OCI-M1 (cell line): ENCODE measurements at regions not wholly inside any gene's neighbourhood (a gene's known extent, or its start where the extent isn't known, plus 50 kb on each side); places are given as distances from the start of the nearest gene placed in this dataset.

Experiments
- DNase-seq: peaks from one replicate; lab custom pipeline; 2025; lab: John Stamatoyannopoulos, UW

GRCh38 chr5:2441495-2442180 lies 309.8 kb downstream of the IRX2 start:
- no peak for DNase-seq

GRCh38 chr5:2439608-2440007 lies 311.9 kb downstream of the IRX2 start:
- DNase-seq, result no peak

- DNase-seq, result no peak
Measured at GRCh38 chr5:2433086-2433485, 318.4 kb downstream of the IRX2 start.

GRCh38 chr5:2432076-2432920 lies 319.2 kb downstream of the IRX2 start:
- no peak for DNase-seq

GRCh38 chr5:2430606-2431005 lies 320.9 kb downstream of the IRX2 start:
- no peak for DNase-seq

- no peak for DNase-seq
Measured at GRCh38 chr5:2427983-2428382, 323.5 kb downstream of the IRX2 start.

GRCh38 chr5:2423634-2424033 lies 327.8 kb downstream of the IRX2 start:
- no peak for DNase-seq

GRCh38 chr5:2417301-2417700 lies 334.2 kb downstream of the IRX2 start:
- DNase-seq, result no peak

GRCh38 chr5:2415678-2416077 lies 335.8 kb downstream of the IRX2 start:
- DNase-seq, result no peak

- no peak for DNase-seq
Measured at GRCh38 chr5:2410451-2410850, 341.0 kb downstream of the IRX2 start.

- no peak for DNase-seq
Measured at GRCh38 chr5:2403296-2403695, 348.2 kb downstream of the IRX2 start.

GRCh38 chr5:2399804-2400203 lies 351.7 kb downstream of the IRX2 start:
- no peak for DNase-seq

GRCh38 chr5:2399096-2399495 lies 352.4 kb downstream of the IRX2 start:
- DNase-seq, result no peak

- DNase-seq, result no peak
Measured at GRCh38 chr5:2393556-2393955, 357.9 kb downstream of the IRX2 start.

GRCh38 chr5:2391566-2391965 lies 359.9 kb downstream of the IRX2 start:
- DNase-seq, result no peak

GRCh38 chr5:2391021-2391420 lies 360.5 kb downstream of the IRX2 start:
- no peak for DNase-seq

- DNase-seq, result no peak
Measured at GRCh38 chr5:2388571-2388970, 362.9 kb downstream of the IRX2 start.

GRCh38 chr5:2387634-2388325 lies 363.7 kb downstream of the IRX2 start:
- DNase-seq, result no peak

- DNase-seq, result no peak
Measured at GRCh38 chr5:2387250-2387633, 364.2 kb downstream of the IRX2 start.

GRCh38 chr5:2385818-2386217 lies 365.7 kb downstream of the IRX2 start:
- no peak for DNase-seq

- no peak for DNase-seq
Measured at GRCh38 chr5:2383698-2384065, 367.8 kb downstream of the IRX2 start.

- no peak for DNase-seq
Measured at GRCh38 chr5:2382776-2383697, 368.4 kb downstream of the IRX2 start.
